ENCODE measurements at regions not wholly inside any gene's neighbourhood (a gene's known extent, or its start where the extent isn't known, plus 50 kb on each side); places are given as distances from the start of the nearest gene placed in this dataset.

- no peaks in the 10 kb centered on the region for H3K4me1 ChIP-seq (ENCODE audit: control insufficient read depth, extremely low read depth, insufficient read depth, low read length)
- H3K4me2 ChIP-seq (ENCODE audit: control insufficient read depth, extremely low read depth, insufficient read depth, low read depth, low read length) = no peak overlapping the region
- no peaks in the 10 kb centered on the region for H3K27me3 ChIP-seq (ENCODE audit: control insufficient read depth, extremely low read depth, insufficient read depth, low read length)
- H3K79me2 ChIP-seq (ENCODE audit: control insufficient read depth, insufficient read depth, low read length) = no peaks in the 10 kb centered on the region
- H2AFZ ChIP-seq (ENCODE audit: control insufficient read depth, low read length) = no peak overlapping the region
- dilution Hi-C loops (cut with MboI; ENCODE audit: extremely low pct_ligation_motif_present, low sequenced_read_pairs) = no loop called here
- H3K4me3 ChIP-seq (ENCODE audit: control insufficient read depth in 2 of 3, extremely low read depth in 1 of 3, insufficient read depth in 2 of 3, low read depth in 1 of 3, low read length in 3 of 3) = no peak overlapping the region
- no peaks in the 10 kb centered on the region for H3K36me3 ChIP-seq (ENCODE audit: control insufficient read depth in 2 of 2, extremely low read depth in 1 of 2, insufficient read depth in 2 of 2, low read length in 2 of 2)
- no peaks in the 10 kb centered on the region for H3K9me1 ChIP-seq (ENCODE audit: control insufficient read depth, extremely low read depth, insufficient read depth, low read length)
- TF ChIP-seq, protein P1, sequence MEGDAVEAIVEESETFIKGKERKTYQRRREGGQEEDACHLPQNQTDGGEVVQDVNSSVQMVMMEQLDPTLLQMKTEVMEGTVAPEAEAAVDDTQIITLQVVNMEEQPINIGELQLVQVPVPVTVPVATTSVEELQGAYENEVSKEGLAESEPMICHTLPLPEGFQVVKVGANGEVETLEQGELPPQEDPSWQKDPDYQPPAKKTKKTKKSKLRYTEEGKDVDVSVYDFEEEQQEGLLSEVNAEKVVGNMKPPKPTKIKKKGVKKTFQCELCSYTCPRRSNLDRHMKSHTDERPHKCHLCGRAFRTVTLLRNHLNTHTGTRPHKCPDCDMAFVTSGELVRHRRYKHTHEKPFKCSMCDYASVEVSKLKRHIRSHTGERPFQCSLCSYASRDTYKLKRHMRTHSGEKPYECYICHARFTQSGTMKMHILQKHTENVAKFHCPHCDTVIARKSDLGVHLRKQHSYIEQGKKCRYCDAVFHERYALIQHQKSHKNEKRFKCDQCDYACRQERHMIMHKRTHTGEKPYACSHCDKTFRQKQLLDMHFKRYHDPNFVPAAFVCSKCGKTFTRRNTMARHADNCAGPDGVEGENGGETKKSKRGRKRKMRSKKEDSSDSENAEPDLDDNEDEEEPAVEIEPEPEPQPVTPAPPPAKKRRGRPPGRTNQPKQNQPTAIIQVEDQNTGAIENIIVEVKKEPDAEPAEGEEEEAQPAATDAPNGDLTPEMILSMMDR (optimal IDR thresholded peaks at IDR 0.05 in 1 of 3, IDR thresholded peaks at IDR 0.05 in 1 of 3, conservative IDR thresholded peaks at IDR 0.05 in 1 of 3; ENCODE audit: extremely low read depth in 1 of 3, insufficient read depth in 2 of 3, low read length in 3 of 3) = peak; percentile 56 to 64 (median 63)
- TF ChIP-seq EZH2 (IDR thresholded peaks at IDR 0.05; ENCODE audit: low read length) = no peak
- peak; percentile 73 for FAIRE-seq
- H4K20me1 ChIP-seq (ENCODE audit: control insufficient read depth, extremely low read depth, insufficient read depth, low read length) = no peaks in the 10 kb centered on the region
- no peak overlapping the region for H3K9ac ChIP-seq (ENCODE audit: control insufficient read depth, extremely low read depth, insufficient read depth, low read length)
- no peaks in the 10 kb centered on the region for H3K9me3 ChIP-seq (ENCODE audit: control insufficient read depth, low read depth, low read length)
- DNase-seq (ENCODE audit: low read depth, low spot score) = no peak
- no peak overlapping the region for H3K27ac ChIP-seq (ENCODE audit: control insufficient read depth, insufficient read depth, low read length)
These were observed 151.4 kb upstream of the LAMA2 start for GRCh38 chr6:128731249-128732165.

DNA sequence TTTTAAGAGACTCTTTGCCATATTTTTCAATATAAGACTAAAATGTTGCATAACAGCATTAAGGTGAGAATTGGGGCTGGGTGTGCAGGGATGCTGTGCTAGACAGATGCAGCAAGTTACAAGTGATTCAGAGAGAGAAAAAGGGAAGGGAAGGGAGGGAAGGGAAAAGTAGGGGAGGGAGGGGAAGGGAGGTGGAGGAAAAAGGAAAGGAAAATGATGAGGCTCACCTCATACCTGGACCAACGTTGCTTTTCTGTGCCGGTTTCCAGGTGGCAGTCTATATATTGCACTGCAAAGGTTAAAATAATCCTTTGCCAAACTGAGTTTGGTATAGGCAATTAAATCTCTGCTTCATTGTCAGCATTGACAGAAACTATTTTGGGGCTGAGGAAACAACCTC, 155.4 kb upstream of the LAMA2 start:
- no peaks in the 10 kb centered on the region for H3K27me3 ChIP-seq (ENCODE audit: control insufficient read depth, extremely low read depth, insufficient read depth, low read length)
- TF ChIP-seq, protein P1 (optimal IDR thresholded peaks at IDR 0.05 in 1 of 3, IDR thresholded peaks at IDR 0.05 in 1 of 3, conservative IDR thresholded peaks at IDR 0.05 in 1 of 3; ENCODE audit: extremely low read depth in 1 of 3, insufficient read depth in 2 of 3, low read length in 3 of 3) = no peak
- no peak for TF ChIP-seq EZH2 (IDR thresholded peaks at IDR 0.05; ENCODE audit: low read length)
- no peaks in the 10 kb centered on the region for H3K36me3 ChIP-seq (ENCODE audit: control insufficient read depth in 2 of 2, extremely low read depth in 1 of 2, insufficient read depth in 2 of 2, low read length in 2 of 2)
- H2AFZ ChIP-seq (ENCODE audit: control insufficient read depth, low read length) = no peak overlapping the region
- no peak overlapping the region for H3K9ac ChIP-seq (ENCODE audit: control insufficient read depth, extremely low read depth, insufficient read depth, low read length)
- no peaks in the 10 kb centered on the region for H3K9me3 ChIP-seq (ENCODE audit: control insufficient read depth, low read depth, low read length)
- dilution Hi-C loops (cut with MboI; ENCODE audit: extremely low pct_ligation_motif_present, low sequenced_read_pairs) = no loop called here
- no peaks in the 10 kb centered on the region for H3K9me1 ChIP-seq (ENCODE audit: control insufficient read depth, extremely low read depth, insufficient read depth, low read length)
- no peaks in the 10 kb centered on the region for H3K4me1 ChIP-seq (ENCODE audit: control insufficient read depth, extremely low read depth, insufficient read depth, low read length)
- DNase-seq (ENCODE audit: low read depth, low spot score) (no peak), FAIRE-seq (peak; percentile 13)
- H3K4me2 ChIP-seq (ENCODE audit: control insufficient read depth, extremely low read depth, insufficient read depth, low read depth, low read length) = no peak overlapping the region
- no peak overlapping the region for H3K4me3 ChIP-seq (ENCODE audit: control insufficient read depth in 2 of 3, extremely low read depth in 1 of 3, insufficient read depth in 2 of 3, low read depth in 1 of 3, low read length in 3 of 3)
- H3K27ac ChIP-seq (ENCODE audit: control insufficient read depth, insufficient read depth, low read length) = no peak overlapping the region
- no peaks in the 10 kb centered on the region for H4K20me1 ChIP-seq (ENCODE audit: control insufficient read depth, extremely low read depth, insufficient read depth, low read length)
- H3K79me2 ChIP-seq (ENCODE audit: control insufficient read depth, insufficient read depth, low read length) = no peaks in the 10 kb centered on the region
